Left ventricle myocardium inferior (tissue), 1 donor: ENCODE measurements at regions not wholly inside any gene's neighbourhood (a gene's known extent, or its start where the extent isn't known, plus 50 kb on each side); places are given as distances from the start of the nearest gene placed in this dataset.
"Not testable (repeated sequence)": the region's sequence is repeated elsewhere in the genome, so short reads cannot be mapped to it uniquely, and the experiment has no call there.

Source experiments
- DNase-seq: peaks from one replicate; pipeline ENCODE4 v3.0.0-alpha.2; 2020
- H3K27ac ChIP-seq: fragments of 200-600 bp; replicated peaks from 2 replicates; pipeline ENCODE4 v1.8.0; 2021
- H3K27me3 ChIP-seq: fragments of 200-600 bp; 2 replicates; pipeline ENCODE4 v1.8.0; 2021; ENCODE audit warnings: low read depth
- H3K36me3 ChIP-seq: fragments of 200-600 bp; 2 replicates; pipeline ENCODE4 v1.8.0; 2021
- H3K4me1 ChIP-seq: fragments of 200-600 bp; 2 replicates; pipeline ENCODE4 v1.8.0; 2021
- H3K4me3 ChIP-seq: fragments of 200-600 bp; 2 replicates; pipeline ENCODE4 v1.8.0; 2021; ENCODE audit warnings: mild to moderate bottlenecking, moderate library complexity
- H3K9me3 ChIP-seq: fragments of 200-600 bp; replicated peaks from 2 replicates; pipeline ENCODE4 v1.8.0; 2021
- CTCF ChIP-seq: fragments of 200-600 bp; IDR thresholded peaks from 2 replicates; pipeline ENCODE4 v1.8.0; 2021; ENCODE audit warnings: antibody characterized with exemption, mild to moderate bottlenecking, borderline replicate concordance
- intact Hi-C: fragments of 100-400 bp; cut with micrococcal nuclease; formaldehyde crosslinking; loops from one replicate; pipeline ENCODE4 v1.11.0; 2022
- donor health status: DM: no; HTN: yes; CAD: no; lungs with severe emphysema.

GRCh38 chr9:102941868-102942267 is 53.3 kb upstream of the CYLC2 start:
- no peak overlapping the region for H3K27ac ChIP-seq
- no peak overlapping the region for H3K4me3 ChIP-seq
- DNase-seq = no peak
- H3K27me3 ChIP-seq = no peaks in the 10 kb centered on the region
- intact Hi-C loops = no loop called here
- no peaks in the 10 kb centered on the region for H3K9me3 ChIP-seq
- no peak for TF ChIP-seq CTCF
- H3K4me1 ChIP-seq = no peaks in the 10 kb centered on the region
- no peaks in the 10 kb centered on the region for H3K36me3 ChIP-seq

DNA sequence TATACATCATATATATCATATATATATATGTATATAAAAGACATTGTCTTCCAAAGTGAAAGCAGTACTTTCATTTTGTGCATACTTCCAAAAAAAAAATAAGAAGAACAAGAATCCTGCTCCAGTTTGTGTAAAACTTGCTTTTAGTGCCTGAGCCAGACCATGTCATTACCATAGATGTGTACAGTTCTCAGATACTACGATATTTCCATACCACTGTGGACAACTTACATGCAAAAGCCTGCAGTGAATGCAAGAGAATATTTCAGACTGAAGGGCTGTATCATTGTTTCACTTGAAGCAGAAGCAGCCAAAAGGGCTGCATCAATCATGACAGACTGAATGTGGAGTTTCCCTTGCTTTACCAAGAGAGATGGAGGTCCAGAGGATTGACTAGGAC is 72.6 kb upstream of the CYLC2 start:
- Histone ChIP-seq H3K4me3 (no peak overlapping the region), H3K27ac (no peak overlapping the region), H3K36me3 (no peaks in the 10 kb centered on the region), H3K4me1 (no peaks in the 10 kb centered on the region), H3K9me3 (peaks cover 4% of the 10 kb centered on the region), H3K27me3 (no peaks in the 10 kb centered on the region)
- no peak for TF ChIP-seq CTCF
- intact Hi-C loops = no loop called here
- DNase-seq = no peak

GRCh38 chr9:102911185-102911584 is 83.9 kb upstream of the CYLC2 start:
- TF ChIP-seq CTCF = no peak
- intact Hi-C loops = no loop called here
- H3K27ac ChIP-seq = no peak overlapping the region

DNA sequence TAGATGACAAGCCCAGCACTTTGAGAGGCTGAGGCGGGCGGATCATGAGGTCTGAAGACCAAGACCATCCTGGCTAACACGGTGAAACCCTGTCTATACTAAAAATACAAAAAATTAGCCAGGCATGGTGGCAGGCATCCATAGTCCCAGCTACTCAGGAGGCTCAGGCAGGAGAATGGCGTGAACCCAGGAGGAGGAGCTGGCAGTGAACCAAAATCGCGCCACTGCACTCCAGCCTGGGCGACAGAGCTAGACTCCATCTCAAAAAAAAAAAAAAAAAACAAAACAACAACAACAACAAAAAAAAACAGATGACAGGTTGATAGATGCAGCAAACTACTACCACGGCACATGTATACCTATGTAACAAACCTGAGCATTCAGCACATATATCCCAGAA is 89.3 kb upstream of the CYLC2 start:
- H3K27me3 ChIP-seq, H3K36me3 ChIP-seq, intact Hi-C loops, H3K4me3 ChIP-seq, H3K4me1 ChIP-seq, H3K27ac ChIP-seq, DNase-seq: not testable (repeated sequence)
- peaks cover 31% of the 10 kb centered on the region for H3K9me3 ChIP-seq

More at GRCh38 chr9:102911185-102911584, 83.9 kb upstream of the CYLC2 start:
- H3K4me3 ChIP-seq = no peak overlapping the region
- no peak for DNase-seq
- H3K9me3 ChIP-seq = no peaks in the 10 kb centered on the region
- no peaks in the 10 kb centered on the region for H3K27me3 ChIP-seq
- no peaks in the 10 kb centered on the region for H3K36me3 ChIP-seq
- H3K4me1 ChIP-seq = no peaks in the 10 kb centered on the region

GRCh38 chr9:102892025-102892424 is 103.1 kb upstream of the CYLC2 start:
- no peak for TF ChIP-seq CTCF
- no peaks in the 10 kb centered on the region for H3K4me1 ChIP-seq

GRCh38 chr9:102888747-102889146 is 106.4 kb upstream of the CYLC2 start:
- H3K27ac ChIP-seq, H3K4me1 ChIP-seq, H3K27me3 ChIP-seq, H3K9me3 ChIP-seq, H3K4me3 ChIP-seq, H3K36me3 ChIP-seq, DNase-seq, intact Hi-C loops: not testable (repeated sequence)

More at GRCh38 chr9:102892025-102892424, 103.1 kb upstream of the CYLC2 start:
- Histone ChIP-seq H3K27me3 (no peaks in the 10 kb centered on the region), H3K27ac (no peak overlapping the region), H3K4me3 (no peak overlapping the region), H3K36me3 (no peaks in the 10 kb centered on the region), H3K9me3 (no peaks in the 10 kb centered on the region)
- intact Hi-C loops = no loop called here
- no peak for DNase-seq

- Histone ChIP-seq H3K27ac (no peak overlapping the region), H3K27me3 (no peaks in the 10 kb centered on the region), H3K4me1 (no peaks in the 10 kb centered on the region), H3K9me3 (no peaks in the 10 kb centered on the region), H3K36me3 (no peaks in the 10 kb centered on the region), H3K4me3 (no peak overlapping the region)
- intact Hi-C loops = no loop called here
- TF ChIP-seq CTCF = no peak
- DNase-seq = no peak
Measured at GRCh38 chr9:102875687-102876086, 119.4 kb upstream of the CYLC2 start.
